ENCODE measurements at regions not wholly inside any gene's neighbourhood (a gene's known extent, or its start where the extent isn't known, plus 50 kb on each side); places are given as distances from the start of the nearest gene placed in this dataset.

DNA sequence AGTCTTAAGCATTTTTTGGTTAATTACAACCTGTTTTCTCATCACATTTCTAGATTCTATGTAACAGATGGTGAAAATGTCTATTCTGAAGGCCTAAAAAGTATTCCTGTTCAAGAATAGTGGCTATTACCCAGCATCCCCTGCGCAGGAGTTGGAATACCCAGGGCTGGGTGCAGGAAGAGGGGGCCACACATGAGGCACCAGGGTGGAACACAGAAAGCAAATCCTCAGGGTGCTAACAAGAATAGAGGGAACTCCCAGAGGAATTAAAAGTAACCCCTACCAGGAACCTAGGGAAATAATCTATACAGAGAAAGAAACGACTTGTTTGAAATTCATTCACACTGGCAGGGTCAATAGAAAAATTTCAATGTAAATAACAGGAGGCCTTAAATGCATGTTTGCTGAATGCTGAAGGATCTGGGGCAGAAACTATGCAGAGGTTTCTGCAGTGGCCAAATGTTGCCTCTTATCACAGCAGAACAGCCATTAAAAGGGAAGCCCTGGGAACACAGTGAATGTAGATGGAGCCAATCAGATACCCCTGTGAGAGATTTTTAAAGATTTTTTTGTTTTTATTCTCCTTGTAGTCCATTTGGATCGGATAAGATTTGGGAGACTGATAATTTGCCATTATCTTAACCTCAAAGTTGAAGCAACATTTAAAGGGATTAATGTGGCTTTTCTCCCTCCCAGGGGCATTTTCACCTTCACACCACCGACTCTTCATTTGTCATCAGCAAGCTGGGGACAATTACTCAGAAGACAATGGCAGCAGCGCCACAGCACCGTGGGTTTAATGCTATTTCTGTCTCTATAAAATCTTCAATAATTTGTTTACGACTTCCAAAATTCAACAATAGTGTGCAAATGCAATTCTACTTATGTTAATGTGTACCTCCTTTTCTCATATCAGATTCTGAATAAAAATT lies 196.0 kb upstream of the PSMD7 start:
- in situ Hi-C loops (cut with MboI; ENCODE audit: low sequenced_read_pairs), result no loop called here

DNA sequence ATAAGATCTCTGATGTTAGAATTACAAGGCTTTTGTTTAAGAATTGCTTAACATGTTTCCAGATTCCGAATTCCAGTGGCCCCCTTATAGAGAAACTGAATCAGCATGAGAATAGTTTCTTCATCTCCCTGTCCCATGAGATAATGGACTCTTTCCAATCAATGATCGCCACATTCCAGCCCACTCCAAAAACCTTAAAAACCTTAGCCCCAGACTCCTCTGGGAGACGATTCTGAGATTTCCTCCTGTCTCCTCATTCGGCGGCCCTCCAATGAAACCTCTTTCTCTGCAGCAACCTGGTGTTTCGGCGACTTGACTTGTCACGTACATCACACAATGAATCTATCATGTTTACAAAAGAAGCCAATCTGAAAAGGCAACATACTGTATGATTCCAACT lies 197.1 kb upstream of the PSMD7 start:
- in situ Hi-C loops (cut with MboI; ENCODE audit: low sequenced_read_pairs), result no loop called here

DNA sequence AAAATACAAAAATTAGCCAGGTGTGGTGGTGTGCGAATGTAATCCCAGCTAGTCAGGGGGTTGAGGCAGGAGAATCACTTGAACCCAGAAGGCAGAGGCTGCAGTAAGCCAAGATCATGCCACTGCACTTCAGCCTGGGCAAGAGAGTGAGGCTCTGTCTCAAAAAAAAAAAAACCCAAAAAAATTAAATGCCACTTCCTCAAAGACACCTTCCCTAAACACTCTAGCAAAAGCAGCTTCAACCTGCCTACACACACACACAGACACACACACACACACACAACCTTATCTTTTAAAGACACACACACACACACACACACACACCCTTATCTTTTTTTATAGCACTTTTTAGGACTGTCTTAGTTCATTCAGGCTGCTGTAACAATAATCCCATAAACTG lies 201.7 kb upstream of the PSMD7 start:
- in situ Hi-C loops (cut with MboI; ENCODE audit: low sequenced_read_pairs), result no loop called here

DNA sequence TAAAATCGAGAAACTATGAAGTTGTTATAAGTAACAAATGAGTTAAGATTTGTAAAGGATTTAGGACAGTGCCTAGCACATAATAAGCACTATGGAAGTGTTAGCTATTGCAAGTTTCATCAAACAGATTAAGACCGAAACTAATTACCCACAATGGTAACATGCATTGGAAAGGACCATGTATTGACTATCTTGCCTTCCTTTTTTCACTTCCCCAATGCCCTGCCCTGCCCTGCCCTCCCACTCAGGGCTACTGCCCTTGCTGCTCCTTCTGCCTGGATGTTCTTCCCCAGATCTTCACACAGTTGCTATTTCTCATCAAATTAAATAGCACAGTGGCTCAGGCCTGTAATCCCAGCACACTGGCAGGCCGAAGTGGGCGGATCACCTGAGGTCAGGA lies 202.1 kb upstream of the PSMD7 start:
- in situ Hi-C loops (cut with MboI; ENCODE audit: low sequenced_read_pairs), result no loop called here

DNA sequence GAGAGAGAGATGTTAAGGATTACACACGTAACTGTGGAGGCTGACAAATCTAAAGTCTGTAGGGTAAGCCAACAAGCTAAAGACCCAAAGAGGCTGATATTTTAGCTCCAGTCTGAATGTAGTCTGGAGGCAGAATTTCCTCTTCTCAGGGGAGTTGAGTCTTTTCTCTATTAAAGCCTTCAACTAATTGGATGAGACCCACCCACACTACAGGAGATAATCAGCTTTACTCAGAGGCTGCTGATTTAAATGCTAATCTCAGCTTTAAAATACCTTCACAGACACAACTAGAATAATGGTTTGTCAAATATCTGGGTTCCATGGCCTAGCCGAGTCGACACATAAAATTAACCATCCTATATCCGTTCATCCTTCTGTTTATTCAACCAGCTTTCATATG lies 204.3 kb upstream of the PSMD7 start:
- in situ Hi-C loops (cut with MboI; ENCODE audit: low sequenced_read_pairs), result no loop called here

DNA sequence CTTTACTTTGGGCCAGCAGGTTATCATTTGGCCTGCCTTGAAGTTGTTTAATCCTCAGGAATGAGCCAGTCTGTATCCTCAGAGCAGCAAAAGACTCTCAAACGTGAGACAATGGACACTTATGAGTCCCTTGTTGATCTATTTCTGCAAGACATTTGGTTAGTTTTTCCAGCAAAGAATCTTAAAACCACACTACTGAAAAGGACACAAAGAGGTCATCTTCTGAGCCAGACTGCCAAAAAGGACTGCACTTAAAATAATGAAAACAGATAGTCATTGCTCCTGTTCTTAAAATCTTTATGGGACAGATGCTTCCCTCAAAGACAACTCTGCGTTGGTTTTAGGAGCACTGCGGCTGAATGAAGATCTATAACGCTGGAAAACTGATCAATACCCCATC lies 205.7 kb upstream of the PSMD7 start:
- in situ Hi-C loops (cut with MboI; ENCODE audit: low sequenced_read_pairs), result no loop called here

DNA sequence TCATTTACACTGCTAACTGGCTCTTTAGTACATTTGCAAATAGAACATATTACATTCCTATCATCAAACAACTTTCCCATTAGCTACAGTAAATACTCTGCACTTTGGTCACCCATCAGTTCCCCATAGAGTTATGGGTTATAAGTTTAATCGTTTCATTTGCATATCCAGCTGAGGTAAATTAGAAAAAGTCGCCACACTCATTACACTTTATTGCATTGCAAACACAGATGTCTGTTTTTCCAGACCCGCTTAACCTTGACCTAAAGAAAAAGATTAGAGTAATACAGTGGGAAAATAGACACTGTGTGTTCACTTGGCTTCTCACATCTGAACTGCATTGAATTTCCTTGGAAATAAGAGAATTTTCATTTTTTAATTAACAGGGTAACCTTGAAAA lies 213.1 kb upstream of the PSMD7 start:
- in situ Hi-C loops (cut with MboI; ENCODE audit: low sequenced_read_pairs), result no loop called here

DNA sequence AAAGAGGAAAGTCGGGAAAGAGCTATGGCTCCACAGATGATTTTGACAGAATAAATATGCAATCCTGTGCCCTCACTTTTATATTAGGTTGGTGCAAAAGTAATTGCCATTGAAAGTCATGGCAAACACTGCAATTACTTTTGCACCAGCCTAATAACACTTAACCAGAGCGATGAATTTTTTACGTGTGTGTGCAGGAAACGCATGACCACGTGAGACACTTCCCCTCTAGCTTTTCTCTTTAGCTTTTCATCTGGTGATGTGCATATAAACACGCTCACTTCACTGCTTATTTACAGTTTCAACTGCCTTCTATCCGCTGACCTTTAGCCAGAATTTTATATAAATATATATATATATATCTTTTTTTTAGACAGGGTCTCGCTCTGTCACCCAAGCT lies 216.3 kb upstream of the PSMD7 start:
- in situ Hi-C loops (cut with MboI; ENCODE audit: low sequenced_read_pairs), result no loop called here

DNA sequence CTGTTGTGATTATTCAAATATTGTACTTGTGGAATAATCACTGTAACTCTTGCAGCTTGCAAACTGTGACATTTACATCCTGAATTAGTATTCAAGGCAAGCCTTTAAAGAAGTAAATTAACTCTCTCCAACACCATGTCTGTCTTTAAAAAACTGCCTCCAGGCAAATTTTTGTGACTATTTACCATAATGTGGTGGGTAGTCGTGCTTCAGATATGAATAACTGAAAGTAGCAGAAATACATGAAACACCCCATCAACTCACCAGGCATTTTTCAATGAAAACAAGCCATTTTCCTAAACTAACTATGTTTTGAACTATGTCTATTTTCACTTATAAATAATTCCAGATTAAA lies 217.4 kb upstream of the PSMD7 start:
- in situ Hi-C loops (cut with MboI; ENCODE audit: low sequenced_read_pairs), result no loop called here

DNA sequence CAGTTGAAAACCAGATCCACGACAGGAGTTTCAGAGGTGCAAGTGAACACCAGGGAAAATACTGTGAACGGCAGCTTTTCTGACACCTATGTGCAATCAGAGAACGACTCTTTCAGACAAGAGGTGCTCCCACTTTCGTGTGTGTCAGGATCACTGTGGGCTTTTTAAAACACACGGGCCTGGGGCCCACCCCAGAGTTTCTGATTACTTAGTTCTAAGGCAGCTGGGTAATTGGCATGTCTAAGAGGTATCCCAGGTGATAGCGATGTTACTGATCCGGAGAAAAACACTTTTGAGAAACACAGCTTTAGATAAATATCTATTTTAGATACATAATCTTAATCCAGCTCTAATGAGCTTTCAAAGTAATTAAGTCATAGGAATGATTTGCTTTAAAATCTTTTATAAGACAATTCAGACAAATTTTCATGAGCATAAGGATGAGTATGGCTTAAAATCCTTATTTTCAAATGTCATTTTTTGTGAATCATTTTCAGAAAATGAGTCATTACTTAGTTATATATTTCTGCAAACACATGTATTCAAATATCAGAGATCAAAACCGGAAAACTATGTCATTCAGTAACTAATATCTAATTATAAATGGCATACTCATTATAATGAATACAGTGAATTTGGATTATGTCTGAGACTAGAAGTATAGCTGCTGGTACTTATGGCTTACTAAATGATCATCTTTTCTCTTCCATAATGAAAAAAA lies 217.9 kb upstream of the PSMD7 start:
- in situ Hi-C loops (cut with MboI; ENCODE audit: low sequenced_read_pairs), result no loop called here

DNA sequence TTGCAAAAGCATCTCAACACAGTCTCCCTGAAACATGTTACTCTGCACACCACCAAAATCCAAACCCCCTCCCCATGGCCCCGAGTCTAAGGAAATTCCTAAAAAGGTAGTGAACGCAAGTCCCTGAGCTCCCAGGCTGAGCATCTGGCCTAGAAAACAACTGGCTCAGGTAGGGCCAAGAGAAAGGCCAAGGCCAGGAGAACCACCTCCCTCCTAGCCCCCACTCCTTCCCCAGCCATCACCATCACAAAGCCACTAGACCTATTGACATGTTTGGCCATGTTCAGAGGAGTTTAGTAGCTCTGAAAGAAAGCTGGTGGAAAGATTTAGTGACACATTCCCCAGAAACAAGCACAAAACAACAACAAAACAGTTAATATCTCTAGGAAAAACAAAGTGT lies 220.0 kb upstream of the PSMD7 start:
- in situ Hi-C loops (cut with MboI; ENCODE audit: low sequenced_read_pairs), result no loop called here

DNA sequence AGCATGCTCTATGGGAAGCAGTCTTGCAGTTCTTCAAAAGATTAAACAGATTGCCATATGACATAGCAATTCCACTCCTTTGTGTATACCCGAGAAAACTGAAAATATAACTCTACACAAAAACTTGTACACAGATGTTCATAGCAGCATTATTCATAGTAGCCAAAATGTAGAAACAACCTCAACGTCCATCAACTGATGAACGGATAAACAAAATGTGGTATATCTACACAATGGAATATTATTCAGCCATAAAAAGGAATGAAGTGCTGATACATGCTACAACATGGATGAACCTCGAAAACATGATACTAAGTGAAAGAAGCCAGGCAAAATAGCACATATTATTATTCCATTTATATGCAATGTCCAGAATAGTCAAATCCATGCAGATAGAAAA lies 221.2 kb upstream of the PSMD7 start:
- in situ Hi-C loops (cut with MboI; ENCODE audit: low sequenced_read_pairs), result no loop called here

DNA sequence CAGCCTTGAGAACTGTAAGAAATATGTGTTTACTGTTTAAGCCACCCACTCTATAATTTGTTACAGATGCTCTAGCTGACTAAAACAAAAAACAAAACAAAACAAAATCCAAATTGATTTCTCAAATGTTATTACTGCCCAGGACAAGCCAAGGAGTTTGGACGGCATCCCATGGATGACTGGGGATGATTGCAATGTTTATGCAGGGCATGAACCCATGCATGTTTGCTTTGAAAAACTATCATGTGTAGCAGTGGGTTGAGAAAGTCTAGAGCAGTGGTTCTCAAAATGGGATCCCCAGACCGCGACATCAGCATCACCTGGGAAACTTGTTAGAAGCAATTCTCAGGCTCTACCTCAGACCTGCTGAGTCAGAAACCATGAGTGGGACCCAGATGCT lies 223.2 kb upstream of the PSMD7 start:
- in situ Hi-C loops (cut with MboI; ENCODE audit: low sequenced_read_pairs), result no loop called here

DNA sequence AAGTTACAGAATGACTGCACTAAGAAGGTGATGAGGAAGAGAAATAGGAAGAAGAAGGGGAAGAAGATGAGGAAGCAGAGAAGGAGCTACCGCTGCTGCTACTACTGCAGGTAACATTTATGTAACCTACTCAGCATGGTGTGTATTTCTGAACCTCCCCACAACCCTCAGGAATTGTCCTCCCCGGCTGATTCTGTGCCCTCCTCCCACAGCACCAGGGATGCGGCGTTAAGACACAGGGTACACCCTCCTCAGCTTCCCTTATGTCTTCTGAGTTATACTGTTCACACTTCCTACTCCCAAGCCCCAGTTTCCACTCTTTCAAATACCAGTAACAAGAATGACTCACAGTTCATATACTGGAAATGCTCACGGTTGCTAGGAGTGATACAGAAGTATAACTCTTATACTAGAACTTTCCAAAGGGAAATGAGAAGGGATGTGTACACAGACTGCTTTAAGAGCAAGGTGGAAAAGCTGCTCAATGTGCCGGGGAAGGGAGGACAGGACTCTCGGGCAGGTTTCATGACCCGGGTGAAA lies 224.5 kb upstream of the PSMD7 start:
- in situ Hi-C loops (cut with MboI; ENCODE audit: low sequenced_read_pairs), result no loop called here

DNA sequence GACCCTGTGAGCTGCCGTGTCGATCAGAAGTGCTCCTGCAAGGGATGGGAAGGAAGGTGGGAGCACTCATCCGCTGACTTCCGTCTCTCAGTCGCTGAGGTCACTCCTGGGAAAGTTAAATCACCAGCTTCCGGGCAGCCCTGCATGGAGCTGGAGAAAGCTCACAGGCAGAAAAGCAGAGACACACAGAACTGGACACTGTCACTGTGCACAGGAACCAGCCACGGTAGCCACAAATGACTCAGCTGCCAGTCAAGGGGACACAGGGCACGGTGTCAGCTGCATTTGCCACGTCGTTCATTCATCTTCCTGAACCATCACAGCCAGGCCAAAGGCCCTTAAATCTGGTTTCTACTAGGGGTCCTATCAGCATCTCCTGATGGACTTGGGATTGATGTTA lies 226.4 kb upstream of the PSMD7 start:
- in situ Hi-C loops (cut with MboI; ENCODE audit: low sequenced_read_pairs), result no loop called here

DNA sequence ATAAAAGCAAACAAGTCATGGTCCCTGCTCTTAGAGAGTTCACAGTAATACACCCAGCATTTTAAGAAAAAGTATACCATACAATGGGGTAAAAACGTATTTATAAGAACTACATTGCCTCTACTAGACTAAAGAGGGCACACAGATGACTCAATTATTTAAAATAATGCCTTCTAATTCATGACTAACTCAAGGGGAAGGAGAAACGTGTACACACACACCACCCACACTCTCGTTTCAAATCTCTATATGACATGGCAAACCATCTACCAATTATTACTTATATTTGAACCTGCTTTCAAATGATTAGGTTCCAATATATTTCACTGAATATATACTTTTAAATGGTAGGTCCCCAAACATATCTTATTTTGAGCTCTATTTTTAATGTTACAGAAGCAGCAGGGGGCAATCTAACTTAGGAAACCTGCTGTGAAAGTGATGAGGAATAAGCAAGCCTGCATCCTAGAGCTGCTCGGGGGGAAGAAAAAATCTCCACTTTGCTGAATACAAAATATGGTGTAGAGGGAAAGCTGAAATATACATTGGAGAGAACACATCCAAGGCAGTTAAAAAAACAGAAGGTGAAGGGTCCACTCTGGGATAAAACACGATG lies 232.4 kb upstream of the PSMD7 start:
- in situ Hi-C loops (cut with MboI; ENCODE audit: low sequenced_read_pairs), result no loop called here

DNA sequence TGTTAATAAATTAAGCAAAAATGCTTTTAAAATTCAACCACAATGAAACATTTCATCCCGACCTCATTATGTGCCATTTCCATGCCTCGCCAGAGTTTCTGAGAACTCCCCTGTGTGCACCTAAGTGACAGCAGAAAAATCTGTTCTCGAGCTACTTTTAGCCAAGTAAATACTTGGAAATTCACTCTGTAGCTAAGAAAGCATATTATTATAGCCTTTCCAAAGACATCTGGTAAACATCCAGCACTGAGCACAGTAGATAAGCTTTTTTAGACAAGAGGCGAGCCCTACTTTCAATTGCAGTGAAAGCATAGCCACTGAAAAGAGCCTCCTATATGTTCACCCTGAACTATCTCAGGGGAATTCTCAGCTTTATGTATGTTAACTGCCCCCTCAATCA lies 242.8 kb upstream of the PSMD7 start:
- in situ Hi-C loops (cut with MboI; ENCODE audit: low sequenced_read_pairs), result no loop called here

DNA sequence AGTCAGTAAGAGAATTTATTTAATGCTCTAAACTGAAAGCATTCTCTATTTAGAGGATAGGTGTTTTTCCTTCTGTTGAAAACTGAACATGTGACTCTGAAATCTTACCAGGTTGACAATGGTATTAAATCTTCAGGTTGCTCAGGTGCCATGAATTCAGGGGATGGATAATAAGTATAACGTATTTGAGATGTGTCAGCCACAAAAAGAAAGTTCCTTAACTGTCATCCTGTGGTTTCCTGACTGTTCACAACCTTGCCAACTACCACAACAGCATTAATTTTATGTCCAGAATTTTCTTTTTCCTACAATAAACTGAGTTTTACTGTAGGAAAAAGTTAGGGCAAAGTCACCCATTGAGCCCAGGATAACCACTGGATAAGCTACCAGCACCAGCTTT lies 243.3 kb upstream of the PSMD7 start:
- in situ Hi-C loops (cut with MboI; ENCODE audit: low sequenced_read_pairs), result no loop called here

DNA sequence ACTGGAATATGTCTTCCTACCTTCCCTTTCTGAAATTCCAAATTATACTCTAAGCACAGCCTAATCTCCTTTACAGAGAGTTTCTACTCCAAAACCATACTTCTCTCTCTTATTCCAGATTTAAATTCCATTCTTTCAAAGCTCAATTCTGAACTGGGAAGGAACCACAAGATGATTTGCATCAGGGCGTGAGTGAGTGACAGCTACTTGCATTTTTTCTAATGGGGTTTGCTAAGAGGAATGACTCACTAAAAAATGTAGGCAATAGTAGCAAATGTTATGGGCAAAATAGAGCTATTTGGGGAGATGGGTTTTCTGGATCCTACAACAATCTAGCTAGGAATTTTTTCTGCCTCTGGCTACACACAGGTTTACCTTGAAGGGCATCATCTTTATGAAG lies 244.6 kb upstream of the PSMD7 start:
- in situ Hi-C loops (cut with MboI; ENCODE audit: low sequenced_read_pairs), result no loop called here

DNA sequence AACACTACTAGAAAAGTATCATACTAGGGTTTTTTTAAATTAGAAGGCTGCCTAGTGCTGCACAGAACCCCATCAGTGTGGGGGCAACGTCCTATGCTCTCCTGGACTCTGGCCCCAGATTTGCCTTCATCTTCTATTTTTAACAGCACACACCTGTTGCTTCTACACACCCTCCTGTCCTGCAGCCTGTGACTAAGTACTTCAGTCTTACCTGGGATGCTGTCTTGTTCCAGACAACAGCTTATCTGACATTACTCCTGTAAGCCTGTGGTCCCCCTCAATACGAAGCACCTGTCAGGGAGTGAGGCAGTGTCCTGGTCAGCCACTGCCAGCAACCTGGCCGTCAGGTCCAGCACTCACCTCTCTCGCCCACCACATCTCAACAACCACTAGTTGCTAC lies 247.6 kb upstream of the PSMD7 start:
- in situ Hi-C loops (cut with MboI; ENCODE audit: low sequenced_read_pairs), result no loop called here

DNA sequence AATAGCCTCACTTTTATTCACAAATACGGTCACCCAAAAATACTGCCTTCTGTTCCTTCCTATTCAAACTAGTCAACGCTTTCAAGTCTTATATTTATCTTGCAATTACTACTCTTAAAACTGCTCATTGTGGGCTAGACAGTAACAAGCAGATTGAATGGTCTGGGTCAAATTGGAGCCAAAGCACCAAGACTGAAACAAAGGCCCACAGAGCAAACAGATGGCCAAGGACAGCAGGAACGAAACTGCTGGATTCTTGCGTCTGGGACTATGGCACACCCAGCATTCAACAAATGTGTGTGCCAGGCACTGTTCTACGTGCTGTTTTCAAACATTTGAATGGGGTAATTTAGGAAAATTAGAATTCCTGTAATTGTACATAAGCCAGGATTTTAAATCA lies 250.1 kb upstream of the PSMD7 start:
- in situ Hi-C loops (cut with MboI; ENCODE audit: low sequenced_read_pairs), result no loop called here

DNA sequence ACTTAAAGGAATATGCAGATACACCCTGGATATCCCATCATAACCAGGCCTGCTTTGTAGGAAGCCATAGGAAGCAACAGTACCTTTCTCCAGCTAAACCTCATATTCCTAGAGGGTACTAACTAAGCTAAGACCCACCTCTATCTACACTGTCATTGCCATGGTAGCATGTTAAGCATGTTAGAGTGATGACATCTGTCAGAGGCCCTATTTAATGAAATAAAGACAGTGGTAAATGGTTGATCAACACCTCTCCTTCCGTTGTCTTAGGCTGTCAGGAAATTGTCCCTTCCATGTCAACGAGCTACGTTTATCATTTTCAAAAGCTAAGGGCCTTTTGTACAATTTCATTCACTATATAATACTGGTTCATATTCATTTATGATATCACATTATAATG lies 251.1 kb upstream of the PSMD7 start:
- in situ Hi-C loops (cut with MboI; ENCODE audit: low sequenced_read_pairs), result no loop called here

All from HL-60/S4 treated with retinoic acid at 250 ng/mL for 4 days and 3 days (cell line).